DMS153 (cell line): ENCODE measurements at regions not wholly inside any gene's neighbourhood (a gene's known extent, or its start where the extent isn't known, plus 50 kb on each side); places are given as distances from the start of the nearest gene placed in this dataset.

Experiments
- DNase-seq: peaks from one replicate; lab custom pipeline; 2025; lab: John Stamatoyannopoulos, UW

GRCh38 chr2:216320852-216321251, 51.4 kb downstream of the MARCHF4 start:
- no peak for DNase-seq

DNA sequence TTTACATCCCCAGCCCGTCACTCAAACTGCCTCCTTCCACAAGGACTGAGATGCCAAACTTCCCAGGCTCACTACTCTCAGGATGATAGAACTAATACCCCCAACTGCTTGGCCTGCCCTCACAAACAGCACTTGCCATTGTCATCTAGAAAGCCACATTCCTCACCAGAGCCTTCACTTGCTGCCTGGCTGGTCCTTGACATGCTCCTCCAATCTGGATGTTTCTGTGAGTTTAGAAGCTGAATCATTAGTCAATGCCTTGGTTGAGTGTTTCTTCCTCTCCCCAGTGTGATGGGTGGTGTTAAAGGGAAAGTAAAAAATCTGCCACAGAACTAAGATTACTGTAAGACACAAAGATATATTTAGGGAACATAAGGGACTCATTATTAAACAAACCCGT, 52.5 kb downstream of the MARCHF4 start:
- DNase-seq, result no peak

DNA sequence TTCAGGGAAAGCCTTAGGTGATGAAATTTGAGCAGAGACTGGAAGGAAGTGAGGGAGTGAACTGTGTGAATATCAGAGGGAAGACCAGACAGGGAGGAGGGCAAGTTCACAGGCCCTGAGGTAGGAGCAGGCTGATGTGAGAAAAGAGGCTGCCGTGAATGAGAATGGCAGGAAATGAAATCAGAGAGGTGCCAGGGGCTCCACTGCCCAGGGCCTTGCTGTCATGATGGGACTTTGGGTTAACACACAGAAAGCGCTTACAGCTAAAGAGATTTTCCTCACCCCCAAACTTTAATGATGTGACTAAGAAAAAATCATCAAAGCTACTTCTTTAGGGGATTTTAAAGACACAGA, 53.8 kb downstream of the MARCHF4 start:
- peak; percentile 0 for DNase-seq

DNA sequence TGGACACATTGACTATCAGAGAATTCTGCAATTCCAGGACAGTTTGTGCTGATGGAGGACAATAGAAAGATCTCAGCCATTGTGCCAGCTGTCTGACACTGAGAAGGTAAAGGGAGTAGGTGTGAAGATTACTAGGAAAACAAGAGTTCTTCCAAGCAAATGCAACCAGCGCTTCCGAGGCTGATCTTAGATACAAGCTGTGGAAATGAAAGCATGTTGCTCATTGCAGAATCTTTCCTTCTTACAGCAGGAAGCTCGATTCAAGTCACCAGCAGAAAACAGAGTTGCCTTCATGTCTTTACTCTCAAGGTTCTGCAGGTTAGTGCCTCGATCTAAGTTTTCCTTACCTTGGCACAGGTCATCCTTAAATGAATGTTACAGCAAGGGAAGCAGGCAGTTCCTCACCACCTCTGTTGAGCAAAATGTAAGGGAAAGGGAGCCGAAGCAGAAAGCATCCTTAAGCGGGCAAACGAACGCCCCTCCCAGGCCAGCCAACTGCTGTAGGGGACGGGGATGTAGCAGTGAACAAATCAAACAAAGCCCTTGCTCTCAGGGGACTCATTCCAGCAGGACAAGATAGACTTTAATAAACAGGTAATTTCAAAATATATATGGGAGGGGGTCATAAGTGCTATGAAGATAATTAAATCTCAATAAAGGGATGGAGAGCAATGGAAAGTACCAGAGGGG, 54.3 kb downstream of the MARCHF4 start:
- DNase-seq, result no peak

GRCh38 chr2:216316743-216317142, 55.5 kb downstream of the MARCHF4 start:
- DNase-seq, result no peak

- no peak for DNase-seq
Measured at GRCh38 chr2:216315802-216316603, 56.3 kb downstream of the MARCHF4 start.

GRCh38 chr2:216312441-216312840, 59.8 kb downstream of the MARCHF4 start:
- no peak for DNase-seq

GRCh38 chr2:216308576-216308975, 63.7 kb downstream of the MARCHF4 start:
- DNase-seq, result peak; percentile 56

DNA sequence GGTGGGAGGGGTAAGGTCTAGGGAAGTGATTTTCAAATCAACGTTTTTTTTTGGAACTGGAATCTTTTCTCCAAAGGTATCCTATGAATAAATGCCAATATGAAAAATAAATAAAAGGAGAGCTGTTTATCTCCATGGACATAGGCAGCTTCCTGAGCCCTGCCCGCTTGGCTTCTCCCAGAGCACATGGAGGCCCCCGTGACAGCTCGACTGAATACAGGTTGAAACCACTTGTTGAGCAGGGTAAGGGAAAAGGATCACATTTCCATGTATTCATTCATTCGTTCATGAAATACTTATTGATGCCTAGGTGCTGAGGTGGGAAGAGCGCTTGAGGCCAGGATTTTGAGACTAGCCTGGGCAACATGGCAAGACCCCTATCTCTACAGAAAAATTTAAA, 64.8 kb downstream of the MARCHF4 start:
- DNase-seq, result no peak

GRCh38 chr2:216306868-216307267, 65.4 kb downstream of the MARCHF4 start:
- DNase-seq, result no peak

GRCh38 chr2:216305574-216305973, 66.7 kb downstream of the MARCHF4 start:
- no peak for DNase-seq

DNA sequence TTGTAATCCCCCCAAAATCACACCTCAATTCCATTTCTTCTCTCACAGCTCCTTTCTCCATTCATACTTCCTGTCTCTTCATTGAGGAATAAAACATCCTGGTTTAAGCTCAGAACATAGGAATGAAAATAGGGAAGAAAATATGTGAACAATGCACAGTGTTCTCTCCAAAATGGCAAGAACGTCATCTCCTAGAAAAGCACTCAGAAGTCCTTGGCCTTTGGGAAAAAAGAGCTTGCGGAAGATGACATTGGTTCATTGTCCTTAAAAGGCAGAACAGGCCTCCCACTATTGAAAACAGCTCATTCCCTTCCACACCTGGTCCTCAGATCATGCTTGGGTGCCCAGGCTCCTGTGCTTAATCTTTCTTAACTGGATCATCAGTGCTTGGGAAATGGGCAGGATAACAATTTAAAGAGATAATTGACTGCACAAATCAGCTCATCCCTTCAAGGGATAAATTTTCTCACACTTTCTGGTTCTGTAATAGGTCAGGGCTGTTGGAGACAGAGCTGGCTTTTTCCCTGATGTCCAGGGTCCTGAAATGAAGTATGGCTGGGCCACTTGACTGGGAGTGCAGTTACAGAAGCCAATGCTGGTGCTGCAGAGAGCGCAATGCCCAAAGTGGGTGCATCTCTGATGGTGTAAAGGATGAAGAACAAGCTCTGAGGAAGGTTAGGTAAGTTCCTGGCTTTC, 69.2 kb downstream of the MARCHF4 start:
- DNase-seq, result no peak

GRCh38 chr2:216300906-216301305, 71.4 kb downstream of the MARCHF4 start:
- no peak for DNase-seq

- no peak for DNase-seq
Measured at GRCh38 chr2:216299588-216299987, 72.7 kb downstream of the MARCHF4 start.

DNA sequence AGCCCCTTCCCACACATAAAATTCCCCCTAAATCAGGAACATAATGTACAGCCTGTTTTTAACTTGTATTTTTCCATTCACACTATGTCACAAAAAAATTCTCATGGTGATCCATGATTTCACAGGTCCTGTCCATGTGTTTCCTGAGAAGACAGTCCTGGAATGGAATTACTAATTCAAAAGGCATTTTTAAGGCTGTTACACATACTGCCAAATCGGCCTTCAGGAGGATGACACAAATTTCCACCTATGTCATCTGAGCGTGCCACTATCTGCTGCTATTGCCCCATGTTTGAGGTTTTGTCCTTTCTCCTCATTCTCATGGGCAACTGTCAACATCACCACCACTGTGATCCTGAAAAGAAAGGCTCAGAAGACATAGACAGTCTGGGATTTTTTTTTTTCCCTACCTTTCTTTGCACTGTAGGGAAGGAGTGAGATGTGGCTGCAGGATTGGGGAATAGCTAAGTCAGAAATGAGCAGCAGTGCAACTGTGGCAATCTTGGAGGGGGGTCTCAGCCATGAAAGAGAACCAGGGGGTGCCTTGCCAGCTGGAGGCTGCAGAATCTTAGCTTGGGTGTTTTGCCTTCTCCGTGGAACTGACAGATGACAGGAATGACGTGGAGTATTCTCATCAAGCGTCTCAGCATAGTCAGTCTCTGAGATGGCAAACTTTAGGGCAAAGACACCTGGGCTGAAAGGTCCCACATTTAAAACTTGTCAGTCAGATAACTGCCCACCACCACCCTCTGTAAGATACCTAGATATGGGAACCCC, 73.4 kb downstream of the MARCHF4 start:
- DNase-seq, result no peak

GRCh38 chr2:216296856-216297255, 75.4 kb downstream of the MARCHF4 start:
- DNase-seq, result no peak

GRCh38 chr2:216294305-216294704, 78.0 kb downstream of the MARCHF4 start:
- no peak for DNase-seq

- no peak for DNase-seq
Measured at GRCh38 chr2:216293883-216294282, 78.4 kb downstream of the MARCHF4 start.

- DNase-seq, result no peak
Measured at GRCh38 chr2:216292886-216293301, 79.4 kb downstream of the MARCHF4 start.

DNA sequence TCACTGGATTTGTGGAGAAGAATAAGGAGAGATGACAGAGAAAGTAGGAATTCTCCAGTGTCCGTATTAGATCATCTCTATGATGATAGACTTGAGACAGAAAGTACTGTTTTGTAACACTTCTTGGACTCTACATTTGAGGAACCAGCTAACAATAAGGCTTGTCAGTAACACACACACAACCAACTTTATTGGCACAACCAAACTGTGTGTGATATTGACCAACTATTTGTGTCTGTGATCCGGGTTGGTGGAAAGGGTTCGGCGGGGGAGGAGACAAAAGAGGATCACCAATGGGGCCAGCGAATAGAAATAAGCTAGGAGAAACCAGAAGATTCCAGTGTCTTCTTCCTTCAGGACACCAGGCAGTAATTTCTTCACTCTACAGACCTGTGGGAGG, 79.8 kb downstream of the MARCHF4 start:
- DNase-seq, result no peak

DNA sequence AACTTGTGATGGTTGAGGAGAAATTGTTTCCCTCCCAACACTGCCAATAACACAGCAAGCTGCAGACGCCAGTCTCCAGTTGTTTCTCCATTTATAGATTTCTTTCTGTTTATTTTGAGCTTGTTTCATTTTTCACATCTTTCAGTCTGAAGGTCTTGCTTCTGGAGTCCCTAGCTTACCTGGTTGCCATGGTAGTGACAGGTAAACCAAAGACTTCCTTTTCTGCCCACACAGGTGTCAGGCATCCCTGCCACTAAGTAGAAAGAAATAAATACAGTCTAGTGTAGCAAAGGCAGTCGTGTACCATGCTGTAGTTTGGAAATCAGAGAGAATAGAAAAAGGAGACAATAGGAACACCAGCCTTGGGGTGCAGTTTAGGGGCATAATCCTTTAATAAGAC, 82.8 kb downstream of the MARCHF4 start:
- DNase-seq, result no peak

- peak; percentile 10 for DNase-seq
Measured at GRCh38 chr2:216287251-216287650, 85.0 kb downstream of the MARCHF4 start.
